Eye (tissue), 1 donor: ENCODE measurements at regions not wholly inside any gene's neighbourhood (a gene's known extent, or its start where the extent isn't known, plus 50 kb on each side); places are given as distances from the start of the nearest gene placed in this dataset.
"Not testable (repeated sequence)": the region's sequence is repeated elsewhere in the genome, so short reads cannot be mapped to it uniquely, and the experiment has no call there.

ENCODE experiments used
- DNase-seq: peaks from one replicate; pipeline ENCODE4 v3.0.0-alpha.2; 2015

- not testable (repeated sequence) for DNase-seq
Measured at GRCh38 chr15:24324096-24324495, 351.5 kb upstream of the NPAP1 start.

- DNase-seq = peak; percentile 24
Measured at GRCh38 chr15:24326513-24326912, 349.1 kb upstream of the NPAP1 start.

- not testable (repeated sequence) for DNase-seq
Measured at GRCh38 chr15:24331964-24332363, 343.6 kb upstream of the NPAP1 start.

- not testable (repeated sequence) for DNase-seq
Measured at GRCh38 chr15:24341876-24342275, 333.7 kb upstream of the NPAP1 start.

- DNase-seq = not testable (repeated sequence)
Measured at GRCh38 chr15:24352777-24353176, 322.8 kb upstream of the NPAP1 start.

- peak; percentile 1 for DNase-seq
Measured at GRCh38 chr15:24381103-24381502, 294.5 kb upstream of the NPAP1 start.

GRCh38 chr15:24385258-24385657 lies 290.3 kb upstream of the NPAP1 start:
- DNase-seq = not testable (repeated sequence)

GRCh38 chr15:24394303-24394702 lies 281.3 kb upstream of the NPAP1 start:
- DNase-seq = no peak

- DNase-seq = not testable (repeated sequence)
Measured at GRCh38 chr15:24412649-24413048, 262.9 kb upstream of the NPAP1 start.

- DNase-seq = peak; percentile 4
Measured at GRCh38 chr15:24426286-24427054, 249.1 kb upstream of the NPAP1 start.

GRCh38 chr15:24427055-24427400 lies 248.5 kb upstream of the NPAP1 start:
- peak; percentile 9 for DNase-seq

GRCh38 chr15:24435075-24435820 lies 240.3 kb upstream of the NPAP1 start:
- not testable (repeated sequence) for DNase-seq

- DNase-seq = not testable (repeated sequence)
Measured at GRCh38 chr15:24437270-24437669, 238.3 kb upstream of the NPAP1 start.

GRCh38 chr15:24437735-24438134 lies 237.8 kb upstream of the NPAP1 start:
- DNase-seq = not testable (repeated sequence)

GRCh38 chr15:24477107-24478025 lies 198.2 kb upstream of the NPAP1 start:
- peak; percentile 12 for DNase-seq

- DNase-seq = not testable (repeated sequence)
Measured at GRCh38 chr15:24485885-24486567, 189.5 kb upstream of the NPAP1 start.

- not testable (repeated sequence) for DNase-seq
Measured at GRCh38 chr15:24488164-24488907, 187.2 kb upstream of the NPAP1 start.

- DNase-seq = not testable (repeated sequence)
Measured at GRCh38 chr15:24505216-24505615, 170.4 kb upstream of the NPAP1 start.

GRCh38 chr15:24509714-24510113 lies 165.9 kb upstream of the NPAP1 start:
- DNase-seq = not testable (repeated sequence)

- DNase-seq = not testable (repeated sequence)
Measured at GRCh38 chr15:24511598-24511997, 164.0 kb upstream of the NPAP1 start.

GRCh38 chr15:24518772-24519171 lies 156.8 kb upstream of the NPAP1 start:
- DNase-seq = not testable (repeated sequence)

GRCh38 chr15:24531235-24531634 lies 144.3 kb upstream of the NPAP1 start:
- DNase-seq = not testable (repeated sequence)
